Heart left ventricle (tissue), 13 donors: ENCODE measurements at regions not wholly inside any gene's neighbourhood (a gene's known extent, or its start where the extent isn't known, plus 50 kb on each side); places are given as distances from the start of the nearest gene placed in this dataset.

Experiments used
- POLR2A ChIP-seq, 2 donors: fragments of 450-650 bp; IDR thresholded peaks; one replicate each; pipeline ENCODE4 v1.6.1; 2017; ENCODE audit warnings: antibody characterized with exemption in 2 of 2, mild to moderate bottlenecking in 2 of 2, moderate library complexity in 2 of 2
- TF ChIP-seq, protein P1 (sequence below), 12 donors: fragments of 200-600 bp; sonication (generic) in 4 of 12; IDR thresholded peaks; one replicate each; pipeline versions ENCODE4 v1.5.0 to v1.8.0; 2018 to 2022; ENCODE audit warnings: antibody characterized with exemption in 12 of 12, mild to moderate bottlenecking in 5 of 12
- donor health status: ischemic (EF 13 %, LVEDD 7.1; RV severe dilation, severe dysfunction).
- donor health status: DM: no; HTN: yes; CAD: no.
- donor health status: DM: no; HTN: no; CAD: no.
- donor health status: ischemic (EF 25% LVEDD 6.9; RV normal size, moderate dysfunction).
- donor health status: ischemic (EF 25% LVEDD 5.7; RV mildly dilated, moderate dysfunction).
- donor health status: ischemic (EF 35%, LVEDD 5.7; RV mildly dilated, moderate dysfunction).
- donor health status: nonischemic (EF 11% LVEDD 7.7; RV severe dilation, severe dysfunction).
- donor health status: DM: yes; HTN: yes; CAD: no.
- donor health status: PGD.
- donor health status: ischemic (EF 29% LVEDD 5.4; RV normal size, mild dysfunction).
- donor health status: nonischemic (EF 23%, LVEDD 6.1; RV moderate dilation, normal function).

DNA sequence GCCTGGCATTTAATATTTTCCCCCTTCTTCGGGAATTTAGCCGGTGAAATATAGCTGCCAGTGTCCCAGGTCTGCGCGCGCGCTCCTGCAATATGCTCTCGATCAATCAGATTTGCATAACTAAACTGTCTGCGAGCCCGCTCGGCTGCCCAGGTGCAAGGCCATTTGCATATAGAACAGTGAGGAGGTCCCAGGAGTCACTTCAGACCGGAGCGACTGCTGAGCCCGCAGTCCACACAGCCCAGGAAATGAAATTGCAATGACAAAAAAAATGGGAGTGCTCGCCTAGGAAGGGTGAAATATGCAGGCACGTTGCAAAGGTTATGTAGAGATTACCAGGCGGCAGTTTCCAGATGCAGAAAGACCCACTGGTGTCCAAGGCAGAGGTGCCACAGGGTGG, 228.5 kb downstream of the VRK1 start:
- TF ChIP-seq, protein P1, sequence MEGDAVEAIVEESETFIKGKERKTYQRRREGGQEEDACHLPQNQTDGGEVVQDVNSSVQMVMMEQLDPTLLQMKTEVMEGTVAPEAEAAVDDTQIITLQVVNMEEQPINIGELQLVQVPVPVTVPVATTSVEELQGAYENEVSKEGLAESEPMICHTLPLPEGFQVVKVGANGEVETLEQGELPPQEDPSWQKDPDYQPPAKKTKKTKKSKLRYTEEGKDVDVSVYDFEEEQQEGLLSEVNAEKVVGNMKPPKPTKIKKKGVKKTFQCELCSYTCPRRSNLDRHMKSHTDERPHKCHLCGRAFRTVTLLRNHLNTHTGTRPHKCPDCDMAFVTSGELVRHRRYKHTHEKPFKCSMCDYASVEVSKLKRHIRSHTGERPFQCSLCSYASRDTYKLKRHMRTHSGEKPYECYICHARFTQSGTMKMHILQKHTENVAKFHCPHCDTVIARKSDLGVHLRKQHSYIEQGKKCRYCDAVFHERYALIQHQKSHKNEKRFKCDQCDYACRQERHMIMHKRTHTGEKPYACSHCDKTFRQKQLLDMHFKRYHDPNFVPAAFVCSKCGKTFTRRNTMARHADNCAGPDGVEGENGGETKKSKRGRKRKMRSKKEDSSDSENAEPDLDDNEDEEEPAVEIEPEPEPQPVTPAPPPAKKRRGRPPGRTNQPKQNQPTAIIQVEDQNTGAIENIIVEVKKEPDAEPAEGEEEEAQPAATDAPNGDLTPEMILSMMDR (IDR thresholded peaks at IDR 0.05), result no peak
- TF ChIP-seq POLR2A (IDR thresholded peaks at IDR 0.05), result no peak
